ENCODE measurements at regions not wholly inside any gene's neighbourhood (a gene's known extent, or its start where the extent isn't known, plus 50 kb on each side); places are given as distances from the start of the nearest gene placed in this dataset.

DNA sequence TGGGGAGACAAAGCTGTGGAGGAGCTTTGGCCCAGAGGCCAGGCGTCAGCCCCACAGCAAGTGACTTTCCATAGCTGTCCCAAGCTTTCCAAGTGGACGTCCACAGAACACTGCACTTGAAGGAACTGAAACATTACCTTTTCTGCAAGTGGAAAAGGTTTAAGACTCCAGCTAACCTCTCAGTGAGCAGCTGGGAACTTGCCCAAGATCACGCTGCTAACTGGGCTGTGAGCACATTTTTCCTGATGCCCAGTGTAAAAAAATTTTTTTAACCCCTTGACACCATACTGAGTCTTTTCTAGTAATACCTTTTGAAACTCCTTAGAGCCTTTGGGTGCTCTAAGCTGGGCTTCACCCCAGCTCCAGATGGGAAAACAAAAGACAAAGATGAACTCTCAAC lies 256.7 kb downstream of the HAUS1 start:
- intact Hi-C loops (cut with micrococcal nuclease; ENCODE audit: unreplicated experiment) = no loop called here
- CTCF ChIA-PET = no interaction called here
- no peak for ATAC-seq
- no peak overlapping the region for H3K4me3 ChIP-seq (ENCODE audit: low read depth in 2 of 2, low read length in 2 of 2)
- BruUV-seq (replicated peaks) = no TSS peak
- H3K27me3 ChIP-seq (ENCODE audit: control insufficient read depth, insufficient read depth, low read length) = no peaks in the 10 kb centered on the region
- POLR2A ChIA-PET = no interaction called here
- TF ChIP-seq, protein P1, sequence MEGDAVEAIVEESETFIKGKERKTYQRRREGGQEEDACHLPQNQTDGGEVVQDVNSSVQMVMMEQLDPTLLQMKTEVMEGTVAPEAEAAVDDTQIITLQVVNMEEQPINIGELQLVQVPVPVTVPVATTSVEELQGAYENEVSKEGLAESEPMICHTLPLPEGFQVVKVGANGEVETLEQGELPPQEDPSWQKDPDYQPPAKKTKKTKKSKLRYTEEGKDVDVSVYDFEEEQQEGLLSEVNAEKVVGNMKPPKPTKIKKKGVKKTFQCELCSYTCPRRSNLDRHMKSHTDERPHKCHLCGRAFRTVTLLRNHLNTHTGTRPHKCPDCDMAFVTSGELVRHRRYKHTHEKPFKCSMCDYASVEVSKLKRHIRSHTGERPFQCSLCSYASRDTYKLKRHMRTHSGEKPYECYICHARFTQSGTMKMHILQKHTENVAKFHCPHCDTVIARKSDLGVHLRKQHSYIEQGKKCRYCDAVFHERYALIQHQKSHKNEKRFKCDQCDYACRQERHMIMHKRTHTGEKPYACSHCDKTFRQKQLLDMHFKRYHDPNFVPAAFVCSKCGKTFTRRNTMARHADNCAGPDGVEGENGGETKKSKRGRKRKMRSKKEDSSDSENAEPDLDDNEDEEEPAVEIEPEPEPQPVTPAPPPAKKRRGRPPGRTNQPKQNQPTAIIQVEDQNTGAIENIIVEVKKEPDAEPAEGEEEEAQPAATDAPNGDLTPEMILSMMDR (IDR thresholded peaks at IDR 0.05) = no peak
- no peak for TF ChIP-seq TCF7L2 (IDR thresholded peaks at IDR 0.05; ENCODE audit: low read depth, low read length)
- TF ChIP-seq SIN3A (IDR thresholded peaks at IDR 0.05; ENCODE audit: borderline replicate concordance, insufficient read depth, low read depth, low read length) = no peak
- TF ChIP-seq REST (IDR thresholded peaks at IDR 0.05; ENCODE audit: insufficient read depth in 1 of 2, low read depth in 2 of 2, low read length in 1 of 2) = no peak
- TF ChIP-seq POLR2AphosphoS5 (IDR thresholded peaks at IDR 0.05; ENCODE audit: low read depth, low read length) = no peak
- H3K4me1 ChIP-seq (ENCODE audit: control insufficient read depth, insufficient read depth, low read length) = no peaks in the 10 kb centered on the region
- no peaks in the 10 kb centered on the region for H3K36me3 ChIP-seq (ENCODE audit: control insufficient read depth, insufficient read depth, low read length)
- no peak for DNase-seq (ENCODE audit: low read depth, low spot score)
- no peaks in the 10 kb centered on the region for H3K9me3 ChIP-seq (ENCODE audit: control insufficient read depth, insufficient read depth, low read depth, low read length)
- in situ Hi-C loops (cut with HindIII; ENCODE audit: low pct_unique_long_range_greater_than_20kb, low sequenced_read_pairs) = no loop called here
- no peak overlapping the region for H3K27ac ChIP-seq (ENCODE audit: low read length)

DNA sequence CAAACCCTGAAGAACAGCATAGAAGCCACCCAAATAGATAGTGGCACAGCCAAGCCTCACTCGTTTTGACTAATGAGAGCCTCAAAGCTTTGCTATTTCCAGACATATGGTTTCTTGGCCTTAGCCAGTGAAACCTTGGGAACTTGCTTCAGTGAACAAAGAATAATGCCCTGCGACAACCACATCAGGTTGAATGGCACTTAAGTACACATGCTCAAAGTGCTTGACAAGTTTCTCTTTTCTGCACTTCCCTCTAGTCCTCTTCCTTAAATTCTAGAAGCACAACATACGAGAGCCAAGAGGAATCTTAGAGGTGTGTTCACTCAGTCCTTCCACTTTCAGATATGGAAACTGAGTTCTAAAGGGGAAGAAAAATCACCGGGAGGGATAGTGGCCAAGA lies 258.3 kb downstream of the HAUS1 start:
- Histone ChIP-seq H3K4me1 (ENCODE audit: control insufficient read depth, insufficient read depth, low read length) (no peaks in the 10 kb centered on the region), H3K4me3 (ENCODE audit: low read depth in 2 of 2, low read length in 2 of 2) (no peak overlapping the region), H3K36me3 (ENCODE audit: control insufficient read depth, insufficient read depth, low read length) (no peaks in the 10 kb centered on the region), H3K27ac (ENCODE audit: low read length) (no peak overlapping the region), H3K27me3 (ENCODE audit: control insufficient read depth, insufficient read depth, low read length) (no peaks in the 10 kb centered on the region), H3K9me3 (ENCODE audit: control insufficient read depth, insufficient read depth, low read depth, low read length) (no peaks in the 10 kb centered on the region)
- DNase-seq (ENCODE audit: low read depth, low spot score) (no peak), ATAC-seq (no peak)
- BruUV-seq (replicated peaks) = no TSS peak
- intact Hi-C loops (cut with micrococcal nuclease; ENCODE audit: unreplicated experiment) (no loop called here), in situ Hi-C loops (cut with HindIII; ENCODE audit: low pct_unique_long_range_greater_than_20kb, low sequenced_read_pairs) (no loop called here)
- no peak for TF ChIP-seq TCF7L2 (IDR thresholded peaks at IDR 0.05; ENCODE audit: low read depth, low read length)
- no peak for TF ChIP-seq SIN3A (IDR thresholded peaks at IDR 0.05; ENCODE audit: borderline replicate concordance, insufficient read depth, low read depth, low read length)
- no peak for TF ChIP-seq REST (IDR thresholded peaks at IDR 0.05; ENCODE audit: insufficient read depth in 1 of 2, low read depth in 2 of 2, low read length in 1 of 2)
- no peak for TF ChIP-seq POLR2AphosphoS5 (IDR thresholded peaks at IDR 0.05; ENCODE audit: low read depth, low read length)
- TF ChIP-seq, protein P1 (IDR thresholded peaks at IDR 0.05) = no peak
- POLR2A ChIA-PET = no interaction called here
- CTCF ChIA-PET = interaction anchor here (0.5 kb wide), 1 partner anchor 52 kb away, joined by 3 read pairs; no protein-coding TSS in a partner anchor

All from Panc1 (cell line).